Endothelial cell of umbilical vein (primary cell): ENCODE measurements at regions not wholly inside any gene's neighbourhood (a gene's known extent, or its start where the extent isn't known, plus 50 kb on each side); places are given as distances from the start of the nearest gene placed in this dataset.

Source experiments
- BruUV-seq: library from RNA; stranded (reverse); fragments of 400-500 nt; replicated peaks from 2 replicates; lab custom pipeline; 2021; lab: Mats Ljungman, UMichigan
- CTCF ChIA-PET: fragments of 300-600, 350-600 bp; sonication (Branson Sonifier 250); formaldehyde crosslinking; loops from one replicate; lab custom pipeline; 2021; ENCODE audit warnings: antibody characterized with exemption, inconsistent platforms; lab: Charles Lee
- POLR2A ChIA-PET: fragments of 300-600, 350-600 bp; sonication (Branson Sonifier 250); formaldehyde crosslinking; loops from one replicate; lab custom pipeline; 2021; ENCODE audit warnings: antibody characterized with exemption, inconsistent platforms; lab: Charles Lee
- DNase-seq: peaks from one replicate; pipeline ENCODE4 v3.0.0-alpha.2; 2011; ENCODE audit warnings: low read depth, low spot score
- FAIRE-seq: peaks from 2 replicates; lab custom pipeline; 2011; peaks lifted over from hg19 to GRCh38; lab: Jason Lieb, UNC
- H2AFZ ChIP-seq: 2 replicates; pipeline ENCODE4 v1.6.0; 2012; ENCODE audit warnings: low read depth, low read length, control low read depth, inconsistent platforms
- H3K27ac ChIP-seq: 2 replicates; pipeline ENCODE4 v1.5.1; 2011; ENCODE audit warnings: low read depth, mild to moderate bottlenecking, control low read depth, low read length, moderate library complexity; ENCODE audit not compliant: insufficient read depth
- H3K27me3 ChIP-seq, 2 experiments: 2 replicates each; pipeline versions ENCODE4 v1.6.0 to v1.6.1; 2011; ENCODE audit warnings: low read length in 2 of 2, mixed read lengths in 1 of 2; ENCODE audit not compliant: control insufficient read depth in 2 of 2, insufficient read depth in 2 of 2
- H3K36me3 ChIP-seq, 2 experiments: 2 replicates in 1 of 2; 3 replicates in 1 of 2; pipeline ENCODE4 v1.5.1; 2011; ENCODE audit warnings: low read length in 2 of 2, mild to moderate bottlenecking in 1 of 2, moderate library complexity in 1 of 2; ENCODE audit not compliant: control insufficient read depth in 2 of 2, insufficient read depth in 2 of 2; ENCODE audit errors: extremely low read depth in 1 of 2
- H3K4me1 ChIP-seq: 3 replicates; pipeline ENCODE4 v1.5.1; 2011; ENCODE audit warnings: mild to moderate bottlenecking, low read length; ENCODE audit not compliant: control insufficient read depth, insufficient read depth; ENCODE audit errors: extremely low read depth
- H3K4me2 ChIP-seq: 2 replicates; pipeline ENCODE4 v1.6.1; 2011; ENCODE audit warnings: low read length, control low read depth, mixed read lengths; ENCODE audit not compliant: insufficient read depth
- H3K4me3 ChIP-seq, 3 experiments: fragments of 200-600 bp in 1 of 3; sonication (generic), shearing (Covaris generic) in 1 of 3; replicated peaks in 1 of 3; 2 replicates each; pipeline ENCODE4 v1.5.1; 2011 to 2016; ENCODE audit warnings: control low read depth in 3 of 3, low read length in 3 of 3, mild to moderate bottlenecking in 2 of 3, inconsistent platforms in 1 of 3, low read depth in 1 of 3, moderate library complexity in 1 of 3; ENCODE audit not compliant: insufficient read depth in 1 of 3
- H3K79me2 ChIP-seq: 2 replicates; pipeline ENCODE4 v1.6.0; 2012; ENCODE audit warnings: low read length, inconsistent platforms; ENCODE audit not compliant: control insufficient read depth, insufficient read depth
- H3K9ac ChIP-seq: replicated peaks from 2 replicates; pipeline ENCODE3; 2011; ENCODE audit warnings: low read length, control low read depth; ENCODE audit not compliant: insufficient read depth; ENCODE audit errors: extremely low read depth
- H3K9me1 ChIP-seq: replicated peaks from 3 replicates; pipeline ENCODE4 v1.6.0; 2011; ENCODE audit warnings: mild to moderate bottlenecking, low read length; ENCODE audit not compliant: control insufficient read depth, insufficient read depth; ENCODE audit errors: extremely low read depth
- H3K9me3 ChIP-seq: replicated peaks from 2 replicates; pipeline ENCODE4 v1.5.1; 2012; ENCODE audit warnings: low read length, inconsistent platforms; ENCODE audit not compliant: control insufficient read depth, insufficient read depth
- H4K20me1 ChIP-seq: replicated peaks from 2 replicates; pipeline ENCODE3; 2011; ENCODE audit warnings: mild to moderate bottlenecking, low read length; ENCODE audit not compliant: control insufficient read depth, insufficient read depth; ENCODE audit errors: extremely low read depth
- CTCF ChIP-seq, 2 donors: IDR thresholded peaks; 1 replicate in 1 of 2; 2 replicates in 1 of 2; pipeline ENCODE4 v1.5.1; 2011; ENCODE audit warnings: low read length in 2 of 2, mild to moderate bottlenecking in 2 of 2, moderate library complexity in 2 of 2, control low read depth in 1 of 2, inconsistent platforms in 1 of 2, low read depth in 1 of 2; ENCODE audit not compliant: insufficient read depth in 1 of 2; ENCODE audit errors: extremely low read depth in 1 of 2
- EZH2 ChIP-seq: IDR thresholded peaks from 2 replicates; pipeline ENCODE4 v1.6.1; 2012; ENCODE audit warnings: borderline replicate concordance, low read depth, mild to moderate bottlenecking, moderate library complexity, low read length, inconsistent platforms; ENCODE audit not compliant: severe bottlenecking
- FOS ChIP-seq: IDR thresholded peaks from 2 replicates; pipeline ENCODE4 v1.6.1; 2011; ENCODE audit warnings: mild to moderate bottlenecking, low read length, moderate library complexity, borderline replicate concordance; ENCODE audit not compliant: insufficient read depth
- GATA2 ChIP-seq: IDR thresholded peaks from 2 replicates; pipeline ENCODE4 v1.7.0; 2011; ENCODE audit warnings: low read depth, mild to moderate bottlenecking, moderate library complexity, mixed read lengths, low read length; ENCODE audit not compliant: insufficient read length, insufficient read depth
- JUN ChIP-seq: IDR thresholded peaks from 2 replicates; pipeline ENCODE4 v1.6.1; 2011; ENCODE audit warnings: borderline replicate concordance, low read depth; ENCODE audit not compliant: insufficient read length, insufficient read depth
- MAX ChIP-seq: IDR thresholded peaks from 2 replicates; pipeline ENCODE4 v1.6.1; 2011; ENCODE audit not compliant: insufficient read depth, insufficient read length
- MYC ChIP-seq: IDR thresholded peaks from one replicate; pipeline ENCODE4 v1.6.1; 2011; ENCODE audit warnings: mild to moderate bottlenecking, low read depth, low read length
- POLR2A ChIP-seq: IDR thresholded peaks from 2 replicates; pipeline ENCODE4 v1.6.1; 2012; ENCODE audit warnings: low read depth, mild to moderate bottlenecking, control low read depth, low read length
- POLR2AphosphoS5 ChIP-seq: IDR thresholded peaks from 2 replicates; pipeline ENCODE4 v1.6.1; 2012; ENCODE audit warnings: low read depth, mild to moderate bottlenecking, control low read depth, low read length, moderate library complexity; ENCODE audit not compliant: insufficient read depth
- dilution Hi-C: fragments of 300-500 bp; cut with MboI; formaldehyde crosslinking; loops from one replicate; pipeline ENCODE4 v1.15.0; 2019; ENCODE audit warnings: low sequenced_read_pairs; ENCODE audit not compliant: extremely low pct_ligation_motif_present
- intact Hi-C: fragments of 100-400 bp; cut with micrococcal nuclease; formaldehyde crosslinking; loops from one replicate; pipeline ENCODE4 v1.10.0; 2022

- Histone ChIP-seq H3K9me1 (no peaks in the 10 kb centered on the region), H3K27me3 (no peaks in the 10 kb centered on the region), H3K4me1 (no peaks in the 10 kb centered on the region), H3K9me3 (no peaks in the 10 kb centered on the region), H4K20me1 (no peaks in the 10 kb centered on the region), H3K79me2 (no peaks in the 10 kb centered on the region), H3K36me3 (no peaks in the 10 kb centered on the region), H3K4me2 (no peak overlapping the region), H3K9ac (no peak overlapping the region), H2AFZ (no peak overlapping the region), H3K27ac (no peak overlapping the region), H3K4me3 (no peak overlapping the region)
- TF ChIP-seq GATA2: no peak
- no peak for TF ChIP-seq MAX
- no peak for TF ChIP-seq POLR2AphosphoS5
- no peak for TF ChIP-seq MYC
- TF ChIP-seq JUN: no peak
- TF ChIP-seq POLR2A: no peak
- no peak for TF ChIP-seq FOS
- dilution Hi-C loops: no loop called here
- intact Hi-C loops: no loop called here
- POLR2A ChIA-PET: no interaction called here
- no TSS peak for BruUV-seq
- CTCF ChIA-PET: no interaction called here
- FAIRE-seq (no peak), DNase-seq (no peak)
Measured at GRCh38 chrY:7659047-7659446, 747.5 kb upstream of the AMELY start.

- intact Hi-C loops (no loop called here), dilution Hi-C loops (no loop called here)
- no peaks in the 10 kb centered on the region for H3K9me3 ChIP-seq
- no peaks in the 10 kb centered on the region for H3K36me3 ChIP-seq
- H3K79me2 ChIP-seq: no peaks in the 10 kb centered on the region
- TF ChIP-seq MYC (no peak), MAX (no peak), GATA2 (no peak), FOS (no peak), CTCF (IDR thresholded peaks at IDR 0.05; ENCODE audit: extremely low read depth in 1 of 2, insufficient read depth in 1 of 2, low read depth in 1 of 2, low read length in 2 of 2) (no peak), JUN (no peak), EZH2 (no peak), POLR2A (no peak), POLR2AphosphoS5 (no peak)
- no peaks in the 10 kb centered on the region for H4K20me1 ChIP-seq
- no peak overlapping the region for H3K4me2 ChIP-seq
- H2AFZ ChIP-seq: no peak overlapping the region
- POLR2A ChIA-PET: no interaction called here
- H3K27me3 ChIP-seq: no peaks in the 10 kb centered on the region
- FAIRE-seq (no peak), DNase-seq (no peak)
- no peak overlapping the region for H3K4me3 ChIP-seq
- H3K9me1 ChIP-seq: no peaks in the 10 kb centered on the region
- H3K4me1 ChIP-seq: no peaks in the 10 kb centered on the region
- BruUV-seq: no TSS peak
- H3K27ac ChIP-seq: no peak overlapping the region
- CTCF ChIA-PET: no interaction called here
- H3K9ac ChIP-seq: no peak overlapping the region
Measured at GRCh38 chrY:7656596-7656995, 745.0 kb upstream of the AMELY start.
